Lung (tissue), 11 donors: ENCODE measurements at regions not wholly inside any gene's neighbourhood (a gene's known extent, or its start where the extent isn't known, plus 50 kb on each side); places are given as distances from the start of the nearest gene placed in this dataset.

ENCODE experiments used
- ATAC-seq: fragments of 200-7000 bp; cut with Tn5 transposase; one replicate; pipeline ENCODE4 v1.9.1; 2020; ENCODE audit warnings: moderate number of reproducible peaks; ENCODE audit not compliant: insufficient read depth, low FRiP score
- DNase-seq, 3 donors: peaks; one replicate each; pipeline ENCODE4 v3.0.0-alpha.2; 2013 to 2017
- H3K27ac ChIP-seq, 2 donors: one replicate each; pipeline ENCODE4 v1.5.1; 2013; ENCODE audit warnings: mild to moderate bottlenecking in 2 of 2, moderate library complexity in 2 of 2, control low read depth in 1 of 2, inconsistent platforms in 1 of 2, low read depth in 1 of 2, low read length in 1 of 2
- H3K27me3 ChIP-seq, 3 donors: one replicate each; pipeline ENCODE4 v1.5.1; 2013; ENCODE audit warnings: low read length in 2 of 3; ENCODE audit not compliant: control insufficient read depth in 3 of 3, insufficient read depth in 3 of 3
- H3K36me3 ChIP-seq, 4 donors: one replicate each; pipeline ENCODE4 v1.5.1; 2013; ENCODE audit warnings: low read length in 4 of 4, mild to moderate bottlenecking in 1 of 4, moderate library complexity in 1 of 4; ENCODE audit not compliant: control insufficient read depth in 4 of 4, insufficient read depth in 4 of 4
- H3K4me1 ChIP-seq, 5 donors: one replicate each; pipeline ENCODE4 v1.5.1; 2013; ENCODE audit warnings: low read length in 5 of 5, mild to moderate bottlenecking in 2 of 5, moderate library complexity in 1 of 5; ENCODE audit not compliant: control insufficient read depth in 5 of 5, insufficient read depth in 5 of 5
- H3K4me3 ChIP-seq: one replicate; pipeline ENCODE4 v1.5.1; 2013; ENCODE audit warnings: mild to moderate bottlenecking, control low read depth, moderate library complexity
- H3K9ac ChIP-seq, 2 donors: one replicate each; pipeline ENCODE4 v1.5.1; 2013; ENCODE audit warnings: low read length in 2 of 2, control low read depth in 1 of 2; ENCODE audit not compliant: insufficient read depth in 1 of 2
- H3K9me3 ChIP-seq, 4 donors: one replicate each; pipeline ENCODE4 v1.5.1; 2013; ENCODE audit warnings: low read length in 3 of 4, mild to moderate bottlenecking in 1 of 4, moderate library complexity in 1 of 4; ENCODE audit not compliant: control insufficient read depth in 4 of 4, insufficient read depth in 3 of 4
- CTCF ChIP-seq: IDR thresholded peaks from 2 replicates; pipeline ENCODE4 v1.5.1; 2012; ENCODE audit warnings: mild to moderate bottlenecking; ENCODE audit errors: control extremely low read depth, extremely low read depth
- WGBS, 2 donors: extraction: QIAGEN DNeasy Blood & Tissue Kit; methylation state at CpG; one replicate each; pipeline ENCODE4 v1.1.7; 2013; 5-methylcytosine and 5-hydroxymethylcytosine counted together
- donor health status: control.
- donor health status: control.
- donor health status: Bipolar disorder and iron deficiency.
- donor health status: healthy.
- donor health status: DM: yes; HTN: yes; CAD: no.

DNA sequence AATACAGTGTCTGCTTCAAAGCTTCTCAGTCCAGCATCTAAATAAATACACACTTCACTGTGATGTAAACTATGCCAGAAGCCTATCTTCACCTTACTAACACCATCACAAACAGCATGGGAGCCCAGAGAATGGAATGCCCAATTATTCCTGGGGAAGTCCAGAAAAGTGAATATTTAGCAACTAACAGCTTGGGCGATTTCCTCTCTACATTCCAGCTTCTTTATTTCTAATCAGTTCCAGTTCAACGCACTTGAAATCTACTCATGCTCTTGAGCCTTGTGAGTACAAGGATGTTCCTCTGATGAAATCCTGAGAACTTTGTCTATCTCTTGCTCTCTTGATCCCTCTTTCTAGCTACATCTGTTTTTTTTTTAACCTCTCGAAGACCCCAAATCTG is 100.4 kb upstream of the C9orf72 start:
- Histone ChIP-seq H3K4me3 (no peak overlapping the region), H3K9me3 (no peaks in the 10 kb centered on the region), H3K9ac (no peak overlapping the region), H3K27me3 (no peaks in the 10 kb centered on the region), H3K36me3 (no peaks in the 10 kb centered on the region), H3K4me1 (peaks cover 0 to 14% (median 0%) of the 10 kb centered on the region in 5 donors), H3K27ac (no peak overlapping the region)
- DNase-seq, result no peak
- 61 to 80% methylated on average over 3 of the region's 3 CpGs for WGBS, 2 donors
- TF ChIP-seq CTCF, result no peak
- no peak for ATAC-seq

- no peak for DNase-seq
- no peak for ATAC-seq
- no peak overlapping the region for H3K27ac ChIP-seq
- H3K36me3 ChIP-seq, result no peaks in the 10 kb centered on the region
- H3K4me1 ChIP-seq, result peaks cover 0 to 14% (median 0%) of the 10 kb centered on the region in 5 donors
- H3K9me3 ChIP-seq, result no peaks in the 10 kb centered on the region
- no peak overlapping the region for H3K9ac ChIP-seq
- no peaks in the 10 kb centered on the region for H3K27me3 ChIP-seq
- no peak for TF ChIP-seq CTCF
- no peak overlapping the region for H3K4me3 ChIP-seq
- WGBS, 2 donors, result 93 to 94% methylated on average over 6 of the region's 6 CpGs
Measured at GRCh38 chr9:27675354-27675753, 102.1 kb upstream of the C9orf72 start.

DNA sequence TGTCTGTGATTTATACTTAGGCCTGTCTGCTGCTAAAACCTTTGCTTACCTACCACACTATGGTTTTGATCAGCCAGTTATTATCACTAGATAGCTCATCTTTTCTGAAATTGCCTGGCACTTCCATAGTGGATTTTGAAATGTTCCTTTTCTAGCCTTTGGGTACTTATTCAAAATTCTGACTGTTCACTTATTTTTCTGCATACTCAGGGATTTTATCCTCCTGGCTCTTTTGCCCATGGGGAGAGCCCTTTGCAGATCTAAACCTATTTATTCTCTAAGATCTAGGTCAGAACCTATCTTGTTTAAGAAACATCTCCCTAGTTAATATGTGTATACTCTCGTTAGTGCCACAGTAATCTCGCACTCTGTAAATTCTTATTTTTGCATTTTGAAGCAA is 103.5 kb upstream of the C9orf72 start:
- TF ChIP-seq CTCF, result no peak
- 88% methylated on average over 2 of the region's 2 CpGs for WGBS, 2 donors
- no peak overlapping the region for H3K4me3 ChIP-seq

GRCh38 chr9:27679338-27679737 is 106.1 kb upstream of the C9orf72 start:
- no peaks in the 10 kb centered on the region for H3K9me3 ChIP-seq
- H3K9ac ChIP-seq, result no peak overlapping the region
- DNase-seq (no peak), ATAC-seq (no peak)
- H3K36me3 ChIP-seq, result no peaks in the 10 kb centered on the region
- no peaks in the 10 kb centered on the region for H3K27me3 ChIP-seq
- H3K4me1 ChIP-seq, result no peaks in the 10 kb centered on the region
- H3K4me3 ChIP-seq, result no peak overlapping the region
- no peak for TF ChIP-seq CTCF
- 79 to 91% methylated on average over 2 of the region's 2 CpGs for WGBS, 2 donors
- H3K27ac ChIP-seq, result no peak overlapping the region

More for the DNA sequence above, 103.5 kb upstream of the C9orf72 start:
- DNase-seq, result no peak
- no peak for ATAC-seq
- no peak overlapping the region for H3K27ac ChIP-seq
- no peaks in the 10 kb centered on the region for H3K9me3 ChIP-seq
- H3K36me3 ChIP-seq, result no peaks in the 10 kb centered on the region
- no peaks in the 10 kb centered on the region for H3K27me3 ChIP-seq
- H3K9ac ChIP-seq, result no peak overlapping the region
- H3K4me1 ChIP-seq, result peaks cover 0 to 7% (median 0%) of the 10 kb centered on the region in 5 donors
